ENCODE measurements at regions not wholly inside any gene's neighbourhood (a gene's known extent, or its start where the extent isn't known, plus 50 kb on each side); places are given as distances from the start of the nearest gene placed in this dataset.

- in situ Hi-C loops (cut with HindIII; ENCODE audit: low sequenced_read_pairs), result no loop called here
- no peak overlapping the region for H3K4me3 ChIP-seq (ENCODE audit: low read depth, low read length)
- TF ChIP-seq CTCF (IDR thresholded peaks at IDR 0.05; ENCODE audit: low read depth, low read length), result no peak
- DNase-seq (ENCODE audit: low read depth, low spot score), result no peak
These were observed 391.5 kb downstream of the GASK1B start for GRCh38 chr4:157781361-157781760.

GRCh38 chr4:157779081-157779480 lies 393.7 kb downstream of the GASK1B start:
- no peak for TF ChIP-seq CTCF (IDR thresholded peaks at IDR 0.05; ENCODE audit: low read depth, low read length)
- no peak for DNase-seq (ENCODE audit: low read depth, low spot score)
- in situ Hi-C loops (cut with HindIII; ENCODE audit: low sequenced_read_pairs), result no loop called here
- no peak overlapping the region for H3K4me3 ChIP-seq (ENCODE audit: low read depth, low read length)

- no peak for TF ChIP-seq CTCF (IDR thresholded peaks at IDR 0.05; ENCODE audit: low read depth, low read length)
- no peak for DNase-seq (ENCODE audit: low read depth, low spot score)
- in situ Hi-C loops (cut with HindIII; ENCODE audit: low sequenced_read_pairs), result no loop called here
- no peak overlapping the region for H3K4me3 ChIP-seq (ENCODE audit: low read depth, low read length)
These were observed 395.8 kb downstream of the GASK1B start for GRCh38 chr4:157776930-157777528.

GRCh38 chr4:157775971-157776370 lies 396.9 kb downstream of the GASK1B start:
- H3K4me3 ChIP-seq (ENCODE audit: low read depth, low read length), result no peak overlapping the region
- DNase-seq (ENCODE audit: low read depth, low spot score), result no peak
- in situ Hi-C loops (cut with HindIII; ENCODE audit: low sequenced_read_pairs), result no loop called here
- TF ChIP-seq CTCF (IDR thresholded peaks at IDR 0.05; ENCODE audit: low read depth, low read length), result no peak

GRCh38 chr4:157772907-157773306 lies 399.9 kb downstream of the GASK1B start:
- no peak overlapping the region for H3K4me3 ChIP-seq (ENCODE audit: low read depth, low read length)
- no peak for TF ChIP-seq CTCF (IDR thresholded peaks at IDR 0.05; ENCODE audit: low read depth, low read length)
- in situ Hi-C loops (cut with HindIII; ENCODE audit: low sequenced_read_pairs), result no loop called here
- no peak for DNase-seq (ENCODE audit: low read depth, low spot score)

GRCh38 chr4:157768419-157768818 lies 404.4 kb downstream of the GASK1B start:
- TF ChIP-seq CTCF (IDR thresholded peaks at IDR 0.05; ENCODE audit: low read depth, low read length), result no peak
- in situ Hi-C loops (cut with HindIII; ENCODE audit: low sequenced_read_pairs), result no loop called here
- H3K4me3 ChIP-seq (ENCODE audit: low read depth, low read length), result no peak overlapping the region
- DNase-seq (ENCODE audit: low read depth, low spot score), result no peak

GRCh38 chr4:157763490-157763889 lies 409.3 kb downstream of the GASK1B start:
- no peak overlapping the region for H3K4me3 ChIP-seq (ENCODE audit: low read depth, low read length)
- in situ Hi-C loops (cut with HindIII; ENCODE audit: low sequenced_read_pairs), result no loop called here
- TF ChIP-seq CTCF (IDR thresholded peaks at IDR 0.05; ENCODE audit: low read depth, low read length), result no peak
- no peak for DNase-seq (ENCODE audit: low read depth, low spot score)

All from astrocyte of the spinal cord (primary cell).